ENCODE measurements at regions not wholly inside any gene's neighbourhood (a gene's known extent, or its start where the extent isn't known, plus 50 kb on each side); places are given as distances from the start of the nearest gene placed in this dataset.

DNA sequence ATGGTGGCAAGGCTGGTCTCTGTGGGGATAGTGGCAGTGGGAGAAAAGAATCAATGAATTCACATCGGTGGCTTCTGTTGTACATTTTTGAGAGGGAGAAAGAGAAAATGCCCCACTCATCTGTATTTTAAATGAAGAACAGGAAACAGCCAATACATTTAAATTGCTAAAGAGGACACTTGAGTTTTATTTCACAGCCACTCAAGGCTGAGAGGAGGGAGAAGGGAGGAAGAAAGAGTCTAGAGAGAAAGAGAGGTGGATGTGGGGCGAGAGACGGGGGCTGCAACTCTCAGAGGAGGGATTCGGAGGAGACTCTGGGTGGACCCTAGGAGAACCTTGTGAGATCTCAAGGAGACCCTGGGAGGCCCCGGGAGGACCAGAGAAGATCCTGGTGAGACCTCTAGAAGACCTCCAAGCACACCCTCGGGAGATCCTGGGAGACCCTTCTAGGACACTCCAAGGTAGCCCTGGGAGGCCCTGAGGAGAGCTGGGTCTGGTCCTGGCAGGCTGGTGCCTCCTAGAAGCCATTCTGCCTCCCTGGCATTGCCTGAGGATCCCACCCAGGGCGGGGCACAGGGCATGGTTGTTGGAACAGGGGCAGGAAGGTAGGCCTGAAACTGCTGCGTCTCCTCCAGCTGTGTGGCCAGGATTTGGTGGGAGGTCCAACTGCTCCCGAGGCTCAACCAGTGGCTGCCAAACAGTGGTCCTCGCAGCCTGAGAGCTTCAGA is 91.0 kb upstream of the SHISAL1 start:
- no peak for TF ChIP-seq CTCF (IDR thresholded peaks at IDR 0.05)
- TF ChIP-seq POLR2A (IDR thresholded peaks at IDR 0.05): no peak

Data from gastroesophageal sphincter (tissue), 3 donors.